HEK293 (cell line): ENCODE measurements at regions not wholly inside any gene's neighbourhood (a gene's known extent, or its start where the extent isn't known, plus 50 kb on each side); places are given as distances from the start of the nearest gene placed in this dataset.

Experiments
- CTCF ChIA-PET: fragments of 350-600 bp; formaldehyde crosslinking; extraction: SDS; loops from one replicate; lab custom pipeline; 2021; ENCODE audit warnings: antibody characterized with exemption; lab: Yijun Ruan, JAX
- POLR2A ChIA-PET: fragments of 300-600 bp; formaldehyde crosslinking; extraction: SDS; loops from one replicate; lab custom pipeline; 2020; ENCODE audit warnings: antibody characterized with exemption, inconsistent platforms; lab: Yijun Ruan, JAX
- H3K27ac ChIP-seq: fragments of 200-500 bp; sonication (Bioruptor generic); 2 replicates; pipeline ENCODE4 v1.5.1; 2014; ENCODE audit warnings: low read depth, low read length, control low read depth, inconsistent platforms; ENCODE audit errors: extremely low read depth
- H3K36me3 ChIP-seq, 2 experiments: fragments of 200-500 bp in 1 of 2; sonication (Bioruptor generic) in 1 of 2; 1 replicate in 1 of 2; 2 replicates in 1 of 2; pipeline ENCODE4 v1.5.1; 2014 to 2017; ENCODE audit warnings: inconsistent platforms in 2 of 2, low read length in 2 of 2; ENCODE audit not compliant: control insufficient read depth in 2 of 2, insufficient read depth in 1 of 2
- H3K4me1 ChIP-seq: fragments of 200-500 bp; sonication (Bioruptor generic); 2 replicates; pipeline ENCODE4 v1.5.1; 2014; ENCODE audit warnings: mild to moderate bottlenecking, low read length, inconsistent platforms; ENCODE audit not compliant: control insufficient read depth, insufficient read depth
- H3K4me3 ChIP-seq: 2 replicates; pipeline ENCODE4 v1.5.1; 2011; ENCODE audit warnings: low read depth, mild to moderate bottlenecking, control low read depth, low read length, moderate library complexity
- H3K9me3 ChIP-seq: fragments of 200-500 bp; sonication (Bioruptor generic); 2 replicates; pipeline ENCODE4 v1.5.1; 2014; ENCODE audit warnings: low read depth, low read length, inconsistent platforms; ENCODE audit not compliant: control insufficient read depth, insufficient read depth
- GLI4 ChIP-seq: fragments of 450-650 bp; formaldehyde crosslinking; IDR thresholded peaks from 2 replicates; pipeline ENCODE4 v1.5.1; 2016; ENCODE audit warnings: missing biosample characterization, missing genetic modification characterization
- KLF8 ChIP-seq: fragments of 450-650 bp; formaldehyde crosslinking; IDR thresholded peaks from 2 replicates; pipeline ENCODE4 v1.5.1; 2016; ENCODE audit warnings: missing biosample characterization, missing genetic modification characterization
- ZFHX2 ChIP-seq: fragments of 450-650 bp; formaldehyde crosslinking; conservative IDR thresholded peaks from 2 replicates; pipeline ENCODE4 v1.5.1; 2016; ENCODE audit warnings: missing biosample characterization, missing genetic modification characterization
- ZNF138 ChIP-seq: fragments of 450-650 bp; formaldehyde crosslinking; IDR thresholded peaks from 2 replicates; pipeline ENCODE4 v1.5.1; 2016; ENCODE audit warnings: missing biosample characterization, missing genetic modification characterization, borderline replicate concordance
- ZNF146 ChIP-seq: fragments of 450-650 bp; formaldehyde crosslinking; IDR thresholded peaks from 2 replicates; pipeline ENCODE4 v1.5.1; 2016; ENCODE audit warnings: missing biosample characterization, missing genetic modification characterization
- ZNF169 ChIP-seq: fragments of 450-650 bp; formaldehyde crosslinking; IDR thresholded peaks from 2 replicates; pipeline ENCODE4 v1.5.1; 2016; ENCODE audit warnings: missing biosample characterization, missing genetic modification characterization
- ZNF221 ChIP-seq: fragments of 450-650 bp; formaldehyde crosslinking; IDR thresholded peaks from 2 replicates; pipeline ENCODE4 v1.5.1; 2017; ENCODE audit warnings: missing biosample characterization, missing genetic modification characterization, borderline replicate concordance
- ZNF426 ChIP-seq: fragments of 450-650 bp; formaldehyde crosslinking; IDR thresholded peaks from 2 replicates; pipeline ENCODE4 v1.5.1; 2017; ENCODE audit warnings: missing biosample characterization, missing genetic modification characterization, mild to moderate bottlenecking, inconsistent platforms, moderate library complexity
- ZNF514 ChIP-seq: fragments of 450-650 bp; formaldehyde crosslinking; IDR thresholded peaks from 2 replicates; pipeline ENCODE4 v1.5.1; 2016; ENCODE audit warnings: missing biosample characterization, missing genetic modification characterization
- TF ChIP-seq, protein P1 (sequence below): fragments of 450-650 bp; formaldehyde crosslinking; IDR thresholded peaks from 2 replicates; pipeline ENCODE4 v1.5.1; 2016; ENCODE audit warnings: missing biosample characterization, missing genetic modification characterization
- TF ChIP-seq, protein P2 (sequence below): fragments of 450-650 bp; formaldehyde crosslinking; IDR thresholded peaks from 2 replicates; pipeline ENCODE4 v1.5.1; 2016; ENCODE audit warnings: missing biosample characterization, missing genetic modification characterization, borderline replicate concordance
- TF ChIP-seq, protein P3 (sequence below): fragments of 450-650 bp; formaldehyde crosslinking; conservative IDR thresholded peaks from 2 replicates; pipeline ENCODE4 v1.5.1; 2016; ENCODE audit warnings: low read depth, missing biosample characterization, missing genetic modification characterization

DNA sequence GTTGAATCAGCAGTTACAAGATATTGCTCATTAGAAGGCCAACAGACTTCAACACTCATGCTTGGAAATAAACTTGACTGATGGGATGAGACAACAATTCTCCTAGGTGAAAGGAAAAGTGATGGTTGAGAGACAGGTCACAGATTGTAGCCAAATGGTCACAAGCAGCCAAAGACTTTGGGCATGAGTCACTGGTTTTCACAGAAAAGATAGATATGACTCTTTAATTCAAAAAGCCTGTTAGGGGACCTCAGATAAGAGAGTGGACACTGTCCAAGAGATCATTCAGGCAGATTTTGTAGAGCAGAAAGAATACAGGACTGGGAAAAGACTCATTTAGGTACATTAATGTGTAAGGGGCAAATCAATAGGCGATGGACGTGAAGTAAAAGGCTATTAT, 982.5 kb downstream of the MAT2B start:
- CTCF ChIA-PET, result interaction anchor here (1.2 kb wide), 1 partner anchor 66 kb away, joined by 4 read pairs; no protein-coding TSS in a partner anchor

DNA sequence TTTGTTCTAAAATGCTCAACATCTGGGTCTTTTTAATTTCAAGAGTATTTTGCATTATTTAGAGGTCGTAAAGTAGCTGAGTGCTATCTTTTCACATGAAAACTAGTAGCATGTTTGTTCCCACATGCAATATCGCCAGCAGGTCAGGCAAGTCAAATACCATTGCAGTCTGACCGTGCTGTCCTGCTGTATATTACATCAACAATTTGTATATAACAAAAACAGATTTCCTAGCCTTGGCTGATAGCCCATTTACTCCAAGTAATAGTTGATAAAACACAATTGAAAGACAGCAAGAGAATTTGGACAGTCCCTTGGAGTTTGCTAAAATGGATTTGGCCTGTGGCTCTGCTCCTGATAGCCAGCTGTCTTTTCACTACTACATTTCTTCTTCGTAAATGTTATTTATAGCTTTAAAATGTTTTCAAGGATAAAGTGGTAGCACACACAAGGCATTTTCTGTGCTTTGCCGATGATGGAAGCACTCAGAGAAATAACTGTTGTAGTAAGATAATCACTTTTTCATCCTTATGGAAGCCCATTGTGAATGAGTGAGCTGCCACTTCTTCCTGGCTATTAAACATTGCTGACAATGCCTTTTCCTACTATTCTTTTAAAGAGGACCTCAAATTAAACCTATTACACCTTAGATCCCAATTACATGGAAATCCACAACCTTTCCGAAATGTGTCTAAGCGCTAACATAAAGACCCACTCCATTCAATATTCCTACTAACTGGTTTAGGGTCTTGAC, 992.1 kb downstream of the MAT2B start:
- no peaks in the 10 kb centered on the region for H3K9me3 ChIP-seq
- no peaks in the 10 kb centered on the region for H3K4me1 ChIP-seq
- TF ChIP-seq ZNF169 (no peak), ZNF138 (tag by site-specific recombination) (no peak), ZNF514 (tag by site-specific recombination) (no peak), GLI4 (no peak), ZNF426 (tag by site-specific recombination) (no peak), ZNF221 (tag by site-specific recombination) (no peak), ZFHX2 (tag by site-specific recombination) (no peak), ZNF146 (tag by site-specific recombination) (no peak)
- TF ChIP-seq, protein P1, sequence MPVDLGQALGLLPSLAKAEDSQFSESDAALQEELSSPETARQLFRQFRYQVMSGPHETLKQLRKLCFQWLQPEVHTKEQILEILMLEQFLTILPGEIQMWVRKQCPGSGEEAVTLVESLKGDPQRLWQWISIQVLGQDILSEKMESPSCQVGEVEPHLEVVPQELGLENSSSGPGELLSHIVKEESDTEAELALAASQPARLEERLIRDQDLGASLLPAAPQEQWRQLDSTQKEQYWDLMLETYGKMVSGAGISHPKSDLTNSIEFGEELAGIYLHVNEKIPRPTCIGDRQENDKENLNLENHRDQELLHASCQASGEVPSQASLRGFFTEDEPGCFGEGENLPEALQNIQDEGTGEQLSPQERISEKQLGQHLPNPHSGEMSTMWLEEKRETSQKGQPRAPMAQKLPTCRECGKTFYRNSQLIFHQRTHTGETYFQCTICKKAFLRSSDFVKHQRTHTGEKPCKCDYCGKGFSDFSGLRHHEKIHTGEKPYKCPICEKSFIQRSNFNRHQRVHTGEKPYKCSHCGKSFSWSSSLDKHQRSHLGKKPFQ, result no peak
- TF ChIP-seq, all 188 proteins: peak for 0
- no peak overlapping the region for H3K27ac ChIP-seq
- H3K36me3 ChIP-seq, result no peaks in the 10 kb centered on the region
- CTCF ChIA-PET, result no interaction called here
- H3K4me3 ChIP-seq, result no peak overlapping the region
- POLR2A ChIA-PET, result no interaction called here

More for the DNA sequence above, 982.5 kb downstream of the MAT2B start:
- no peak overlapping the region for H3K27ac ChIP-seq
- no peaks in the 10 kb centered on the region for H3K36me3 ChIP-seq
- no peak for TF ChIP-seq KLF8 (tag by site-specific recombination)
- TF ChIP-seq, protein P2, sequence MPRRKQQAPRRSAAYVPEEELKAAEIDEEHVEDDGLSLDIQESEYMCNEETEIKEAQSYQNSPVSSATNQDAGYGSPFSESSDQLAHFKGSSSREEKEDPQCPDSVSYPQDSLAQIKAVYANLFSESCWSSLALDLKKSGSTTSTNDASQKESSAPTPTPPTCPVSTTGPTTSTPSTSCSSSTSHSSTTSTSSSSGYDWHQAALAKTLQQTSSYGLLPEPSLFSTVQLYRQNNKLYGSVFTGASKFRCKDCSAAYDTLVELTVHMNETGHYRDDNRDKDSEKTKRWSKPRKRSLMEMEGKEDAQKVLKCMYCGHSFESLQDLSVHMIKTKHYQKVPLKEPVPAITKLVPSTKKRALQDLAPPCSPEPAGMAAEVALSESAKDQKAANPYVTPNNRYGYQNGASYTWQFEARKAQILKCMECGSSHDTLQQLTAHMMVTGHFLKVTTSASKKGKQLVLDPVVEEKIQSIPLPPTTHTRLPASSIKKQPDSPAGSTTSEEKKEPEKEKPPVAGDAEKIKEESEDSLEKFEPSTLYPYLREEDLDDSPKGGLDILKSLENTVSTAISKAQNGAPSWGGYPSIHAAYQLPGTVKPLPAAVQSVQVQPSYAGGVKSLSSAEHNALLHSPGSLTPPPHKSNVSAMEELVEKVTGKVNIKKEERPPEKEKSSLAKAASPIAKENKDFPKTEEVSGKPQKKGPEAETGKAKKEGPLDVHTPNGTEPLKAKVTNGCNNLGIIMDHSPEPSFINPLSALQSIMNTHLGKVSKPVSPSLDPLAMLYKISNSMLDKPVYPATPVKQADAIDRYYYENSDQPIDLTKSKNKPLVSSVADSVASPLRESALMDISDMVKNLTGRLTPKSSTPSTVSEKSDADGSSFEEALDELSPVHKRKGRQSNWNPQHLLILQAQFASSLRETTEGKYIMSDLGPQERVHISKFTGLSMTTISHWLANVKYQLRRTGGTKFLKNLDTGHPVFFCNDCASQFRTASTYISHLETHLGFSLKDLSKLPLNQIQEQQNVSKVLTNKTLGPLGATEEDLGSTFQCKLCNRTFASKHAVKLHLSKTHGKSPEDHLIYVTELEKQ (tag by site-specific recombination), result no peak
- TF ChIP-seq, protein P3, sequence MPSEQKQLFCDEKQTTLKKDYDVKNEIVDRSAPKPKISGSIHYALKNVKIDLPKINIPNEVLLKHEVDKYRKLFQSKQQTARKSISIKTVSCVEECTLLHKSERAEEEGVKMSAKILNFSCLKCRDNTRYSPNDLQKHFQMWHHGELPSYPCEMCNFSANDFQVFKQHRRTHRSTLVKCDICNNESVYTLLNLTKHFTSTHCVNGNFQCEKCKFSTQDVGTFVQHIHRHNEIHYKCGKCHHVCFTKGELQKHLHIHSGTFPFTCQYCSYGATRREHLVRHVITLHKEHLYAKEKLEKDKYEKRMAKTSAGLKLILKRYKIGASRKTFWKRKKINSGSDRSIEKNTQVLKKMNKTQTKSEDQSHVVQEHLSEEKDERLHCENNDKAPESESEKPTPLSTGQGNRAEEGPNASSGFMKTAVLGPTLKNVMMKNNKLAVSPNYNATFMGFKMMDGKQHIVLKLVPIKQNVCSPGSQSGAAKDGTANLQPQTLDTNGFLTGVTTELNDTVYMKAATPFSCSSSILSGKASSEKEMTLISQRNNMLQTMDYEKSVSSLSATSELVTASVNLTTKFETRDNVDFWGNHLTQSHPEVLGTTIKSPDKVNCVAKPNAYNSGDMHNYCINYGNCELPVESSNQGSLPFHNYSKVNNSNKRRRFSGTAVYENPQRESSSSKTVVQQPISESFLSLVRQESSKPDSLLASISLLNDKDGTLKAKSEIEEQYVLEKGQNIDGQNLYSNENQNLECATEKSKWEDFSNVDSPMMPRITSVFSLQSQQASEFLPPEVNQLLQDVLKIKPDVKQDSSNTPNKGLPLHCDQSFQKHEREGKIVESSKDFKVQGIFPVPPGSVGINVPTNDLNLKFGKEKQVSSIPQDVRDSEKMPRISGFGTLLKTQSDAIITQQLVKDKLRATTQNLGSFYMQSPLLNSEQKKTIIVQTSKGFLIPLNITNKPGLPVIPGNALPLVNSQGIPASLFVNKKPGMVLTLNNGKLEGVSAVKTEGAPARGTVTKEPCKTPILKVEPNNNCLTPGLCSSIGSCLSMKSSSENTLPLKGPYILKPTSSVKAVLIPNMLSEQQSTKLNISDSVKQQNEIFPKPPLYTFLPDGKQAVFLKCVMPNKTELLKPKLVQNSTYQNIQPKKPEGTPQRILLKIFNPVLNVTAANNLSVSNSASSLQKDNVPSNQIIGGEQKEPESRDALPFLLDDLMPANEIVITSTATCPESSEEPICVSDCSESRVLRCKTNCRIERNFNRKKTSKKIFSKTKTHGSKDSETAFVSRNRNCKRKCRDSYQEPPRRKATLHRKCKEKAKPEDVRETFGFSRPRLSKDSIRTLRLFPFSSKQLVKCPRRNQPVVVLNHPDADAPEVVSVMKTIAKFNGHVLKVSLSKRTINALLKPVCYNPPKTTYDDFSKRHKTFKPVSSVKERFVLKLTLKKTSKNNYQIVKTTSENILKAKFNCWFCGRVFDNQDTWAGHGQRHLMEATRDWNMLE (tag by site-specific recombination), result no peak
- H3K4me1 ChIP-seq, result no peaks in the 10 kb centered on the region
- POLR2A ChIA-PET, result no interaction called here
- no peaks in the 10 kb centered on the region for H3K9me3 ChIP-seq
- H3K4me3 ChIP-seq, result no peak overlapping the region
